ENCODE measurements at regions not wholly inside any gene's neighbourhood (a gene's known extent, or its start where the extent isn't known, plus 50 kb on each side); places are given as distances from the start of the nearest gene placed in this dataset.

DNA sequence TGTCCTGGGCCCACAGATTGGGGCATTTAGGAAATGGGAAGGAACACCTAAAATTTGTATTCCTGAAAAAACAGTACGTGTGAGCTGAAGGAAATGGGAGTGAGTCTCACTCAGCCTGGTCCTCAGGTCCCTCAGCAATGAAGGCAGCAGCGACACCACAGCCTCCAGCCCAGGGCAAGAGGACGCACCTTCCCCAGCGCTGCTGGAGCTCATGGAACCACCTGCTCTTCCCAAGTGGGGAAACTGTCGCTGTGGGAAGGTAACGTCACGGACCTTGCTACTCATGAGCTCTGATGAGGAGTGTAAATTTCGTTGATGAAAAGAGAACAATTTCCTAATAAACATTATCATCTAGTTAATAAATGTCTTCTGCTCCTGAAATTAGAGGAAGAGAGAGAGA, 323.6 kb downstream of the EIPR1 start:
- no peak for DNase-seq (ENCODE audit: low read depth)
- H3K4me3 ChIP-seq (ENCODE audit: low read depth, low read length) = no peak overlapping the region
- TF ChIP-seq, protein P1, sequence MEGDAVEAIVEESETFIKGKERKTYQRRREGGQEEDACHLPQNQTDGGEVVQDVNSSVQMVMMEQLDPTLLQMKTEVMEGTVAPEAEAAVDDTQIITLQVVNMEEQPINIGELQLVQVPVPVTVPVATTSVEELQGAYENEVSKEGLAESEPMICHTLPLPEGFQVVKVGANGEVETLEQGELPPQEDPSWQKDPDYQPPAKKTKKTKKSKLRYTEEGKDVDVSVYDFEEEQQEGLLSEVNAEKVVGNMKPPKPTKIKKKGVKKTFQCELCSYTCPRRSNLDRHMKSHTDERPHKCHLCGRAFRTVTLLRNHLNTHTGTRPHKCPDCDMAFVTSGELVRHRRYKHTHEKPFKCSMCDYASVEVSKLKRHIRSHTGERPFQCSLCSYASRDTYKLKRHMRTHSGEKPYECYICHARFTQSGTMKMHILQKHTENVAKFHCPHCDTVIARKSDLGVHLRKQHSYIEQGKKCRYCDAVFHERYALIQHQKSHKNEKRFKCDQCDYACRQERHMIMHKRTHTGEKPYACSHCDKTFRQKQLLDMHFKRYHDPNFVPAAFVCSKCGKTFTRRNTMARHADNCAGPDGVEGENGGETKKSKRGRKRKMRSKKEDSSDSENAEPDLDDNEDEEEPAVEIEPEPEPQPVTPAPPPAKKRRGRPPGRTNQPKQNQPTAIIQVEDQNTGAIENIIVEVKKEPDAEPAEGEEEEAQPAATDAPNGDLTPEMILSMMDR (conservative IDR thresholded peaks at IDR 0.05; ENCODE audit: low read depth, low read length) = no peak

GRCh38 chr2:3051266-3051665, 326.4 kb downstream of the EIPR1 start:
- no peak for DNase-seq (ENCODE audit: low read depth)

GRCh38 chr2:3046170-3046865, 331.3 kb downstream of the EIPR1 start:
- TF ChIP-seq, protein P1 (conservative IDR thresholded peaks at IDR 0.05; ENCODE audit: low read depth, low read length) = no peak
- no peak overlapping the region for H3K4me3 ChIP-seq (ENCODE audit: low read depth, low read length)
- no peak for DNase-seq (ENCODE audit: low read depth)

More at GRCh38 chr2:3051266-3051665, 326.4 kb downstream of the EIPR1 start:
- no peak overlapping the region for H3K4me3 ChIP-seq (ENCODE audit: low read depth, low read length)
- TF ChIP-seq, protein P1 (conservative IDR thresholded peaks at IDR 0.05; ENCODE audit: low read depth, low read length) = no peak

- no peak overlapping the region for H3K4me3 ChIP-seq (ENCODE audit: low read depth, low read length)
- TF ChIP-seq, protein P1 (conservative IDR thresholded peaks at IDR 0.05; ENCODE audit: low read depth, low read length) = no peak
- no peak for DNase-seq (ENCODE audit: low read depth)
Measured at GRCh38 chr2:3045318-3045921, 332.2 kb downstream of the EIPR1 start.

DNA sequence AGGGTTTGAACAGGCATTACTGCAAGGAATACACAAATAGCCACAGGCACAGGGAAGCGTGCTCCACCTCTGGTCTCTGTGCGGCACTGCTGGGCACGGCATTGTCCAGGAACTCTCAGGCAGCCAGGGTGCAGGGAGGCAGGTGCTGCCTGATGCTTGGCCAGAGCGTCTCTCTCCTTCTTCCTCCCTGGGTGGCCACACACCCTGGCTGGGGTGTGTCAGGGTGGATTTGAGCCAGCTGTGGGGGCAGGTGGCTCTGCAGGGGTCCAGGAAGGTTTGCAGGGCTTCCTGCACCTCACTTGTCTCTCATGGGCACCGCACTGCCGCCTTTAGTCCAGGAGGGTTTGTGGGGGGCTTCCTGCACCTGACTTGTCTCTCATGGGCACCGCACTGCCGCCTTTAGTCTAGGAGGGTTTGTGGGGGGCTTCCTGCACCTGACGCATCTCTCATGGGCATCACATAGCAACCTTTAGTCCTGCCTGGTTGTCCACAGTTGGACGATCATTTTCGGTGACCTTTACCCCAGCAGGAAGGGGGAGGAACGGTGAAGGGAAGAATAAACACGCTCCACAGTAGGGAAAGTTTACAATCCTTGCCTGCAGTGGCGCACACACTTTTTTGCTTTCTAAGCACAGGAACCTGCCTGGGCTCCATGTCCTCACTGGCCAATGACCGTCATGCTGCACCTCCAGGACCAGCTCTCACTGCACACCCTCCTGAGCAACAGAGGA, 332.9 kb downstream of the EIPR1 start:
- TF ChIP-seq, protein P1 (conservative IDR thresholded peaks at IDR 0.05; ENCODE audit: low read depth, low read length) = no peak
- H3K4me3 ChIP-seq (ENCODE audit: low read depth, low read length) = no peak overlapping the region
- no peak for DNase-seq (ENCODE audit: low read depth)

DNA sequence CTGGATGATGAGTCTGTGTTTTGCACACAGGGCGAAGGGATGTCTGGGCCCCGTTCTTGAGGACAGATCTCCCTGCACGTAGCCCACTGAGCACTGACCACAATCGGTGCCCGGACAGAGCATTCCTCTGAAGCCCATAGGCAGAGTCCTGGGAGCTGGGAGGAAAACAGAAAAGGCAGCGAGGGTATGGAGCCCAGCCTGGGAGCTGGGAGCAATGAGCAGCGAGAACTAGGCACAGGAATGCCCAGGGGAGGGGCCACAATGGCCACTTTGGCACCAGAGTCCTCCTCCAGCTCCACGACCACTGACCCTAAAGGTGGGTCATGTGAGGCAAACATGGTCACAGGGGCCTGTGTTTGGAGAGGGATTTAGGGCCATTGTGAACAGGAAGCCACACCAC, 333.9 kb downstream of the EIPR1 start:
- no peak for DNase-seq (ENCODE audit: low read depth)
- no peak overlapping the region for H3K4me3 ChIP-seq (ENCODE audit: low read depth, low read length)
- TF ChIP-seq, protein P1 (conservative IDR thresholded peaks at IDR 0.05; ENCODE audit: low read depth, low read length) = no peak

All from choroid plexus epithelial cell (primary cell).